ENCODE measurements at regions not wholly inside any gene's neighbourhood (a gene's known extent, or its start where the extent isn't known, plus 50 kb on each side); places are given as distances from the start of the nearest gene placed in this dataset.

DNA sequence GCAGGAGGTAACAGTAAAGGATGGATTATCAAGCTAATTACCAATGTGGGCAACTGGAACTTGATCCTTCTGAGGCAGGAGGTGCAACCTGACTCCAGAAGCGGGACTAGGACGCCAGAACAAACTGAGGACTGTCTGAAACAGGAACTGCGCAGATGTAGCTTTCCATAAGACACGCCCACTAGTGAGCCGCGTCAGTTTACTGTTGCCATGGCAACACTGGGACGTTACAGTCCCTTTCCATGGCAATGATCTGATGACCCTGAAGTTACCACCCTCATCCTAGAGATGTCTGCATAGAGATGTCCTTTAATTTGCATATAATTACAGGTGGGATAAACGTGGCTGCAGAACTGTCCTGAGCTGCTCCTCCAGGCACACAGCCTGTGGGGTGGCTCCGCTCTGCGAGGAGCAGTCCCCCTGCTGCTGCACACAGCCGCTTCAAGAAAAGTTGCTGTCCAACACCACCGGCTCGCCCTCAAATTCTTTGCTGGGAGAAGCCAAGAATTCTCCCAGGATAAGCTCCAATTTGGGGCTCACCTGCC lies 816.6 kb downstream of the UQCRFS1 start:
- H3K9me3 ChIP-seq (replicated peaks; ENCODE audit: low read length), result no peaks in the 10 kb centered on the region

DNA sequence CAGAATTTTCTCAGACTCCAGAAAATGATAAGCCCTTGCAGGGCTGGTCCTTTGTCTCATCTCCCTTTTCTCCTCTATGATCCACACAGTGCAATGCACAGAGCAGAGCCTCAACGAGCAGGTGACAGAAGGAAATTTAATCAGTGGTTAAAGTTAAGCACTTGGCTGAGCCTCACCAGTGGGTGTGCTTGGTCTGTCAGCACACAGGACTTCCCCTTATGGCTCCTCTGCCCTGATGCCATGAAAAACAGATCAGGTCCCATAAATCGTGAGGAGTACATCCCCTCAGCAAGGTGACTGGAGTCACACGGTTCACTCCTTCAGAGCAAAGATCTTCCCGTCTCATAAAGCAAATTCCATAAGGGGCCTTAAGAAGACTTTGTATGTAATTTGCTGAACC lies 818.2 kb downstream of the UQCRFS1 start:
- H3K4me1 ChIP-seq (ENCODE audit: control insufficient read depth, insufficient read depth, low read length), result no peaks in the 10 kb centered on the region
- H3K36me3 ChIP-seq (ENCODE audit: insufficient read depth, low read length), result no peaks in the 10 kb centered on the region
- no peak overlapping the region for H3K9ac ChIP-seq (ENCODE audit: low read depth, low read length)
- no peak overlapping the region for H3K4me3 ChIP-seq (ENCODE audit: low read length)
- no peak overlapping the region for H3K4me2 ChIP-seq (ENCODE audit: low read length)
- H3K9me3 ChIP-seq (replicated peaks; ENCODE audit: low read length), result no peaks in the 10 kb centered on the region
- H3K27me3 ChIP-seq (ENCODE audit: control insufficient read depth, insufficient read depth, low read length), result no peaks in the 10 kb centered on the region

More for the DNA sequence above, 816.6 kb downstream of the UQCRFS1 start:
- H3K9ac ChIP-seq (ENCODE audit: low read depth, low read length), result no peak overlapping the region
- no peaks in the 10 kb centered on the region for H3K36me3 ChIP-seq (ENCODE audit: insufficient read depth, low read length)
- no peaks in the 10 kb centered on the region for H3K4me1 ChIP-seq (ENCODE audit: control insufficient read depth, insufficient read depth, low read length)
- no peaks in the 10 kb centered on the region for H3K27me3 ChIP-seq (ENCODE audit: control insufficient read depth, insufficient read depth, low read length)
- no peak overlapping the region for H3K4me2 ChIP-seq (ENCODE audit: low read length)
- no peak overlapping the region for H3K4me3 ChIP-seq (ENCODE audit: low read length)

DNA sequence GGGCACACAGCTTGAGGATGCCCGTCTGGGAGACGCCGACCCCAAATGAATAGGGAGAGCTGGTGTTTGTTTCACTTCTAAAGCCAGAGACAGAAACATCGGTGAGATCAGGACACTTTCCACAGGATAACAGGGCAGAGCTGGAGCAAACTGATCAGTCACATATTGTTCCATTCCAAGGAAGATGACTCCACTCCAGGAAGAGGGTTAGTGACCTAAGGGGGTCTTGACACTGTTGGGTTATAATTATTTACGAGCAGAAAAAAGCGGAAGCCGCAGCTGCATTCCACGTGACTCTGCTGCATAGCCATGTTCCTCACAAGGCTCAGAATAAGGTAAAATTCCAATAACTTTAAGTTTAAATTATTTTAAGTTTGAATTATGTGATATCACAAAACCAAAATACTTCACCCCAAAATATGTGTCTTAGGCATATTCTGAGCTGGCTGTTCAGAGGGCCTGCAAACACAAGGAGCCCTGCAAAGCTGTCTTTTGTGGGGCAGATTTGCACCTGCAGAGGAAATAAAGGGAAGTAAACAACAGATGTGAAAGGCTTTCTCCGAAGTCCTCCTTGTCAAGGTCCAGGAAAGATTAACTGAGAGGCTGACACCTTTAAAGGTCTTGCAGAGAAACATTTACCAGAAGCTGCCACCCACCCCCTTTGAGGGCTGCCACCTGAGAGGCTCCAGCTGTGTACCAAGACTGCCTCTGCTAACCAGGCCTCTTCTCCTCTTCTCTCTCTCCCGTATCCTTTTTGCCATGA lies 819.2 kb downstream of the UQCRFS1 start:
- Histone ChIP-seq H3K9me3 (replicated peaks; ENCODE audit: low read length) (no peaks in the 10 kb centered on the region), H3K4me2 (ENCODE audit: low read length) (no peak overlapping the region), H3K9ac (ENCODE audit: low read depth, low read length) (no peak overlapping the region), H3K4me3 (ENCODE audit: low read length) (no peak overlapping the region), H3K36me3 (ENCODE audit: insufficient read depth, low read length) (no peaks in the 10 kb centered on the region), H3K27me3 (ENCODE audit: control insufficient read depth, insufficient read depth, low read length) (no peaks in the 10 kb centered on the region), H3K4me1 (ENCODE audit: control insufficient read depth, insufficient read depth, low read length) (no peaks in the 10 kb centered on the region)

GRCh38 chr19:28388988-28389387 lies 824.0 kb downstream of the UQCRFS1 start:
- Histone ChIP-seq H3K9me3 (replicated peaks; ENCODE audit: low read length) (no peaks in the 10 kb centered on the region), H3K4me3 (ENCODE audit: low read length) (no peak overlapping the region), H3K36me3 (ENCODE audit: insufficient read depth, low read length) (no peaks in the 10 kb centered on the region), H3K4me2 (ENCODE audit: low read length) (no peak overlapping the region), H3K27me3 (ENCODE audit: control insufficient read depth, insufficient read depth, low read length) (no peaks in the 10 kb centered on the region), H3K4me1 (ENCODE audit: control insufficient read depth, insufficient read depth, low read length) (no peaks in the 10 kb centered on the region), H3K9ac (ENCODE audit: low read depth, low read length) (no peak overlapping the region)

DNA sequence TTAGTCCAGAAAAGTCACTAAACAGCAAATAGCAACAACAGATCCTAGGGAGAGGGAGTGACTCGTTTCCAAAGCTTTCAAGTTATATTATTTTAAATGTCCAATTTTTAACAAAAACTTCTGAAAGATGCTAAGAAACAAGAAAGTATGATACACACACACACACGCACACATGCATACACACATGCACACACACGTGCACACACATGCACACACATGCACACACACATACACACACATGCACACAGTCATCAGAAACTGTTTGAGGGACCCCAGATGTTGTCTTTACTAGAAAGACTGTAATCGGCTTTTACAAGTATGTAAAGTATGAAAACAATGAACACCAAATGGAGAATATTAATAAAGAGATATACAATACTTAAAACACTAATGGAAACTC lies 825.4 kb downstream of the UQCRFS1 start:
- no peaks in the 10 kb centered on the region for H3K9me3 ChIP-seq (replicated peaks; ENCODE audit: low read length)
- H3K4me3 ChIP-seq (ENCODE audit: low read length), result no peak overlapping the region
- no peaks in the 10 kb centered on the region for H3K36me3 ChIP-seq (ENCODE audit: insufficient read depth, low read length)
- no peak overlapping the region for H3K9ac ChIP-seq (ENCODE audit: low read depth, low read length)
- no peak overlapping the region for H3K4me2 ChIP-seq (ENCODE audit: low read length)
- H3K4me1 ChIP-seq (ENCODE audit: control insufficient read depth, insufficient read depth, low read length), result no peaks in the 10 kb centered on the region
- no peaks in the 10 kb centered on the region for H3K27me3 ChIP-seq (ENCODE audit: control insufficient read depth, insufficient read depth, low read length)

DNA sequence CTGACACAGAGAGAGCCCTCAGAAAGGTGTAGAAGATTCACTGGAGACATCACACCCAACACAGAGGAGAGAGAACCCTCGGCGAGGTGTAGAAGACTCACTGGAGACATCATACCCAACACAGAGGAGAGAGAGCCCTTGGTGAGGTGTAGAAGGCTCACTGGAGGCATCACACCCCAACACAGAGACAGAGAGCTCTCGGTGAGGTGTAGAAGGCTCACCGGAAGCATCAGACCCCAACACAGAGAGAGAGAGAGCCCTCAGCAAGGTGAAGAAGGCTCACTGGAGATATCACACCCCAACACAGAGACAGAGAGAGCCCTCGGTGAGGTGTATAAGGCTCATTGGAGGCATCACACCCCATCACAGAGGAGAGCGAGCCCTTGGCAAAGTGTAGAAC lies 826.5 kb downstream of the UQCRFS1 start:
- H3K4me3 ChIP-seq (ENCODE audit: low read length), result no peak overlapping the region
- no peaks in the 10 kb centered on the region for H3K4me1 ChIP-seq (ENCODE audit: control insufficient read depth, insufficient read depth, low read length)

DNA sequence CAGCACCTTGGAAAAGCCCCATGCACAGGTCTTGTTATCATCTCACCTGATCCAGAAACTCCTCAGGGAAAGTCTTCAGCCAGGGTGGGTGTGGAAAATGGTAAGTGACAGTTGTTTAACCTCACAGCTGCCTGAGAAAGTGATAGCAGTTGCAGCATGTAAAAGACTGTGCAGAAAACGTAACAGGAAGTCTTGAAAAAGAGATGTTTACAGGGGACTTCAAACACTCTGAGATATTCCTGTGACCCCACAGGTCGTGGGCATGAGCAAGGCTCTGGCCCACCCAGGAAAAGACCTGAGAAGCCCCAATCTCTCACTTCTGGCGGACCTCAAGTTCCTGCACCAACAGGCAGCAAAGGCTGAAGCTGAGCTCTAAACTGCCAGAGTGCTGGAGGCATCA lies 826.9 kb downstream of the UQCRFS1 start:
- no peak overlapping the region for H3K9ac ChIP-seq (ENCODE audit: low read depth, low read length)
- H3K4me2 ChIP-seq (ENCODE audit: low read length), result no peak overlapping the region
- no peaks in the 10 kb centered on the region for H3K4me1 ChIP-seq (ENCODE audit: control insufficient read depth, insufficient read depth, low read length)
- H3K36me3 ChIP-seq (ENCODE audit: insufficient read depth, low read length), result no peaks in the 10 kb centered on the region
- H3K4me3 ChIP-seq (ENCODE audit: low read length), result no peak overlapping the region
- H3K9me3 ChIP-seq (replicated peaks; ENCODE audit: low read length), result no peaks in the 10 kb centered on the region
- no peaks in the 10 kb centered on the region for H3K27me3 ChIP-seq (ENCODE audit: control insufficient read depth, insufficient read depth, low read length)

More for the DNA sequence above, 826.5 kb downstream of the UQCRFS1 start:
- H3K4me2 ChIP-seq (ENCODE audit: low read length), result no peak overlapping the region
- no peaks in the 10 kb centered on the region for H3K36me3 ChIP-seq (ENCODE audit: insufficient read depth, low read length)
- no peaks in the 10 kb centered on the region for H3K27me3 ChIP-seq (ENCODE audit: control insufficient read depth, insufficient read depth, low read length)
- H3K9me3 ChIP-seq (replicated peaks; ENCODE audit: low read length), result no peaks in the 10 kb centered on the region
- H3K9ac ChIP-seq (ENCODE audit: low read depth, low read length), result no peak overlapping the region

GRCh38 chr19:28377077-28377476 lies 835.9 kb downstream of the UQCRFS1 start:
- Histone ChIP-seq H3K4me2 (ENCODE audit: low read length) (no peak overlapping the region), H3K4me1 (ENCODE audit: control insufficient read depth, insufficient read depth, low read length) (no peaks in the 10 kb centered on the region), H3K27me3 (ENCODE audit: control insufficient read depth, insufficient read depth, low read length) (no peaks in the 10 kb centered on the region), H3K9me3 (replicated peaks; ENCODE audit: low read length) (no peaks in the 10 kb centered on the region), H3K9ac (ENCODE audit: low read depth, low read length) (no peak overlapping the region), H3K4me3 (ENCODE audit: low read length) (no peak overlapping the region), H3K36me3 (ENCODE audit: insufficient read depth, low read length) (no peaks in the 10 kb centered on the region)

DNA sequence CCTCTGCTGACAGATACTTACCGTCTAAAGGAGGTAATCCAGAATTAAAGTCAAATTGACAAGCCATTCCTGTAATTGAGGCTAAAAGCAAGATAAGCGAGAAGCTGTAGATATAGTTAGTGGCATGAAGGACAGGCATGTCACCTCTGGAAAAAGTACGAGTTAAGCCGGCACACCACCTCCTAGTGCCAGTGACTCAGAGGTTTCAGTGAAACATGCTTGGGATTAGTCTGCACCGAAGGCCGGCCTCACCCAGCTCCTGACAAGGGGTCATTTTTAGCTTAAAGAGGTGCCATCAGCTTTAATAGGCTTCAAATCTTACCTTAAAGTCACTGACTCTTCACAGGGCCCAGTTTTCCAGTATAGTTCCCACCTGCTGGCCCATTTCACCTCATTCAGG lies 838.0 kb downstream of the UQCRFS1 start:
- no peaks in the 10 kb centered on the region for H3K9me3 ChIP-seq (replicated peaks; ENCODE audit: low read length)
- no peak overlapping the region for H3K4me2 ChIP-seq (ENCODE audit: low read length)
- no peak overlapping the region for H3K4me3 ChIP-seq (ENCODE audit: low read length)
- no peak overlapping the region for H3K9ac ChIP-seq (ENCODE audit: low read depth, low read length)
- H3K36me3 ChIP-seq (ENCODE audit: insufficient read depth, low read length), result no peaks in the 10 kb centered on the region
- no peaks in the 10 kb centered on the region for H3K4me1 ChIP-seq (ENCODE audit: control insufficient read depth, insufficient read depth, low read length)
- H3K27me3 ChIP-seq (ENCODE audit: control insufficient read depth, insufficient read depth, low read length), result no peaks in the 10 kb centered on the region

- H3K9ac ChIP-seq (ENCODE audit: low read depth, low read length), result no peak overlapping the region
- no peaks in the 10 kb centered on the region for H3K36me3 ChIP-seq (ENCODE audit: insufficient read depth, low read length)
- no peak overlapping the region for H3K4me3 ChIP-seq (ENCODE audit: low read length)
- H3K4me1 ChIP-seq (ENCODE audit: control insufficient read depth, insufficient read depth, low read length), result no peaks in the 10 kb centered on the region
- no peaks in the 10 kb centered on the region for H3K9me3 ChIP-seq (replicated peaks; ENCODE audit: low read length)
- H3K27me3 ChIP-seq (ENCODE audit: control insufficient read depth, insufficient read depth, low read length), result no peaks in the 10 kb centered on the region
- no peak overlapping the region for H3K4me2 ChIP-seq (ENCODE audit: low read length)
Observed at GRCh38 chr19:28372576-28373247, 840.2 kb downstream of the UQCRFS1 start.

DNA sequence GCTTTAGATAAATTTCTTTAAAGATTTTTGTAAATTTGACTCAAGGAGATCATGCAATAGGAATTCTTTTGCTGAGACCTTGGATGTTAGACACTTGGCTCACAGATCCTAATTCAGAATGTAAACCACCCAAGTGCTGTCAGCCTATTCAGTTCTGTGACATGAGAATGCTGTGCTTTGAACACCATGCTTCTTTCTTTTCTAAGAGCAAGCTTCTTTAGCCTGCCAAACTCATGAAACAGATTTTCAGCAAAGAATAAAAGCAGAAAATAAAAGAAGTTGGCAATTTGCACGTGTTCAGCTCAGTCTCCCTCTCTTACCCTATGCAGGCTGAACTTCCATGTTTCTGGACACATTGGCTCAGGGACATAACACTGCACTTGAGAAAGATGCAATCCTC lies 845.8 kb downstream of the UQCRFS1 start:
- no peak overlapping the region for H3K9ac ChIP-seq (ENCODE audit: low read depth, low read length)
- no peaks in the 10 kb centered on the region for H3K36me3 ChIP-seq (ENCODE audit: insufficient read depth, low read length)
- no peaks in the 10 kb centered on the region for H3K4me1 ChIP-seq (ENCODE audit: control insufficient read depth, insufficient read depth, low read length)
- no peaks in the 10 kb centered on the region for H3K27me3 ChIP-seq (ENCODE audit: control insufficient read depth, insufficient read depth, low read length)
- H3K9me3 ChIP-seq (replicated peaks; ENCODE audit: low read length), result no peaks in the 10 kb centered on the region
- H3K4me2 ChIP-seq (ENCODE audit: low read length), result no peak overlapping the region
- H3K4me3 ChIP-seq (ENCODE audit: low read length), result no peak overlapping the region

GRCh38 chr19:28363254-28363653 lies 849.7 kb downstream of the UQCRFS1 start:
- no peaks in the 10 kb centered on the region for H3K36me3 ChIP-seq (ENCODE audit: insufficient read depth, low read length)
- no peak overlapping the region for H3K4me3 ChIP-seq (ENCODE audit: low read length)
- H3K9ac ChIP-seq (ENCODE audit: low read depth, low read length), result no peak overlapping the region
- no peaks in the 10 kb centered on the region for H3K27me3 ChIP-seq (ENCODE audit: control insufficient read depth, insufficient read depth, low read length)
- no peak overlapping the region for H3K4me2 ChIP-seq (ENCODE audit: low read length)
- no peaks in the 10 kb centered on the region for H3K9me3 ChIP-seq (replicated peaks; ENCODE audit: low read length)
- H3K4me1 ChIP-seq (ENCODE audit: control insufficient read depth, insufficient read depth, low read length), result no peaks in the 10 kb centered on the region
